BJ (cell line): ENCODE measurements at regions not wholly inside any gene's neighbourhood (a gene's known extent, or its start where the extent isn't known, plus 50 kb on each side); places are given as distances from the start of the nearest gene placed in this dataset.

Source experiments
- CTCF ChIA-PET: fragments of 350-600 bp; formaldehyde crosslinking; extraction: SDS; loops from one replicate; lab custom pipeline; 2021; ENCODE audit warnings: antibody characterized with exemption, inconsistent platforms; lab: Yijun Ruan, JAX
- POLR2A ChIA-PET: fragments of 300-600 bp; sonication (Branson Sonifier 250); formaldehyde crosslinking; extraction: SDS; loops from one replicate; lab custom pipeline; 2021; ENCODE audit warnings: antibody characterized with exemption; lab: Charles Lee
- DNase-seq: peaks from one replicate; pipeline ENCODE4 v3.0.0-alpha.2; 2011; ENCODE audit warnings: low read depth
- H3K27me3 ChIP-seq: 2 replicates; pipeline ENCODE4 v1.6.0; 2011; ENCODE audit warnings: low read length; ENCODE audit not compliant: control insufficient read depth, insufficient read depth
- H3K36me3 ChIP-seq: 2 replicates; pipeline ENCODE4 v1.5.1; 2011; ENCODE audit warnings: low read length; ENCODE audit not compliant: control insufficient read depth, insufficient read depth
- H3K4me3 ChIP-seq: 2 replicates; pipeline ENCODE4 v1.5.1; 2011; ENCODE audit warnings: low read depth, mild to moderate bottlenecking, control low read depth, low read length
- TF ChIP-seq, protein P1 (sequence below): IDR thresholded peaks from 2 replicates; pipeline ENCODE4 v1.5.1; 2011; ENCODE audit warnings: low read depth, mild to moderate bottlenecking, control low read depth, inconsistent platforms, low read length, moderate library complexity; ENCODE audit not compliant: insufficient read depth

GRCh38 chr9:673966-674526 is 167.5 kb upstream of the DMRT1 start:
- CTCF ChIA-PET = interaction anchor here (0.6 to 0.7 kb wide), 2 partner anchors 9 to 170 kb away, joined by 3 to 5 read pairs; no protein-coding TSS in a partner anchor
- DNase-seq = no peak
- POLR2A ChIA-PET = no interaction called here
- Histone ChIP-seq H3K27me3 (no peaks in the 10 kb centered on the region), H3K36me3 (no peaks in the 10 kb centered on the region), H3K4me3 (no peak overlapping the region)
- TF ChIP-seq, protein P1, sequence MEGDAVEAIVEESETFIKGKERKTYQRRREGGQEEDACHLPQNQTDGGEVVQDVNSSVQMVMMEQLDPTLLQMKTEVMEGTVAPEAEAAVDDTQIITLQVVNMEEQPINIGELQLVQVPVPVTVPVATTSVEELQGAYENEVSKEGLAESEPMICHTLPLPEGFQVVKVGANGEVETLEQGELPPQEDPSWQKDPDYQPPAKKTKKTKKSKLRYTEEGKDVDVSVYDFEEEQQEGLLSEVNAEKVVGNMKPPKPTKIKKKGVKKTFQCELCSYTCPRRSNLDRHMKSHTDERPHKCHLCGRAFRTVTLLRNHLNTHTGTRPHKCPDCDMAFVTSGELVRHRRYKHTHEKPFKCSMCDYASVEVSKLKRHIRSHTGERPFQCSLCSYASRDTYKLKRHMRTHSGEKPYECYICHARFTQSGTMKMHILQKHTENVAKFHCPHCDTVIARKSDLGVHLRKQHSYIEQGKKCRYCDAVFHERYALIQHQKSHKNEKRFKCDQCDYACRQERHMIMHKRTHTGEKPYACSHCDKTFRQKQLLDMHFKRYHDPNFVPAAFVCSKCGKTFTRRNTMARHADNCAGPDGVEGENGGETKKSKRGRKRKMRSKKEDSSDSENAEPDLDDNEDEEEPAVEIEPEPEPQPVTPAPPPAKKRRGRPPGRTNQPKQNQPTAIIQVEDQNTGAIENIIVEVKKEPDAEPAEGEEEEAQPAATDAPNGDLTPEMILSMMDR = no peak

GRCh38 chr9:675697-676370 is 165.7 kb upstream of the DMRT1 start:
- no peak for DNase-seq
- Histone ChIP-seq H3K4me3 (no peak overlapping the region), H3K36me3 (no peaks in the 10 kb centered on the region), H3K27me3 (no peaks in the 10 kb centered on the region)
- POLR2A ChIA-PET = no interaction called here
- TF ChIP-seq, protein P1 = no peak
- CTCF ChIA-PET = no interaction called here

GRCh38 chr9:676780-677438 is 164.6 kb upstream of the DMRT1 start:
- TF ChIP-seq, protein P1 = no peak
- POLR2A ChIA-PET = no interaction called here
- Histone ChIP-seq H3K27me3 (no peaks in the 10 kb centered on the region), H3K4me3 (no peak overlapping the region), H3K36me3 (no peaks in the 10 kb centered on the region)
- no peak for DNase-seq
- CTCF ChIA-PET = interaction anchor here (0.5 kb wide), 1 partner anchor 87 kb away, joined by 4 read pairs; no protein-coding TSS in a partner anchor

DNA sequence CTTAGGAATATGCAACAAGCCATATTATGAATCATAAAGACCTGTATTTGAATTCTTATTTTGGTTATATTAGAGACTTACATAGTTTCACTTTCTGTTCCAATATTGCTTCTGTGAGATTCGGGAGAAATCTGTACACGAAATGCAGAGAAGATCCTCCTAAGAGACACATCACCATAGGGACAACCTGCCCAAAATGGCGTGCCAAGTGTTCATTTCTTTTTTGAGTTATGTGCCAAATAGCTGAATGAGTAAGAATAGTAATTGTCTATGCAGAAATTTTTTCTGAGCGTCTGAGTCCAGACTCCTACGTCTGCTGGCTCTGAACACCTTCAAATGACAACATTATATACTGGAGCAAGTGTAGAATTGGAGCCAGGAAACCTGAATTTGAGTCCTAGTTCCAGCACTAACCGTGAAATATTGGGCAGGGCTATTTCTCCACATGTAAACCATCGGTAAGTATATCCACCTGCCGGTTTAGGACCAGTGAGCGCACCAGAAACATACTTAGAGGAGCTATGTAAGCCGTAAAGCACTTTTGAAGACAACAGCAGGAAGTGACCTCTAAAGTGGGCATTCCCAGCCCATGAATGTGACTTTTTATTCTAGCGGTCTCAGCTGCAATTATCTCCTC is 163.9 kb upstream of the DMRT1 start:
- POLR2A ChIA-PET = no interaction called here
- CTCF ChIA-PET = interaction anchor here (0.5 kb wide), 1 partner anchor 86 kb away, joined by 4 read pairs; no protein-coding TSS in a partner anchor
- TF ChIP-seq, protein P1 = no peak
- no peak for DNase-seq
- Histone ChIP-seq H3K4me3 (no peak overlapping the region), H3K36me3 (no peaks in the 10 kb centered on the region), H3K27me3 (no peaks in the 10 kb centered on the region)

GRCh38 chr9:678897-679296 is 162.6 kb upstream of the DMRT1 start:
- TF ChIP-seq, protein P1 = no peak
- no peak for DNase-seq
- Histone ChIP-seq H3K27me3 (no peaks in the 10 kb centered on the region), H3K4me3 (no peak overlapping the region), H3K36me3 (no peaks in the 10 kb centered on the region)
- ChIA-PET POLR2A (no interaction called here), CTCF (no interaction called here)
